ENCODE measurements at regions not wholly inside any gene's neighbourhood (a gene's known extent, or its start where the extent isn't known, plus 50 kb on each side); places are given as distances from the start of the nearest gene placed in this dataset.
A peak's percentile ranks its signal among the peaks of the same experiment; 100 is the strongest.

DNA sequence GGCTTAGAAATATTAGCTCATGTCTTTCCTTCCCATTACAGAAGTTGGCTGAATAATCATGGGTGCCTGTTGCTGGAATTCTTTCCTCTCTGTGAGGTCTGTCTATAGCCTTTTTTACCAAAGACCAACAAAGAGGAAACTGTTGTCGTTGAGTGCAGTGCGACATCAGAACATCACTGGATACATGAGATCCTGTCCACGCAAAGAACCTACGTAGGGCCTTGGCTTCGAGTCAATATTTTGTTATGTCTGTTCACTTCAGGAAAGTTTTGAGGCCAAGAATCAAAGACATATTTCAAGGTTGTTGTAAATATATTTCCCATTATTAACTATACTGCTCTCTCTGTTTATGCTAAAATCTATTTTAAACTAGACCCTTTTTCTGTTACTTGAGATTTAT lies 101.5 kb upstream of the IL12A start:
- TF ChIP-seq, protein P1, sequence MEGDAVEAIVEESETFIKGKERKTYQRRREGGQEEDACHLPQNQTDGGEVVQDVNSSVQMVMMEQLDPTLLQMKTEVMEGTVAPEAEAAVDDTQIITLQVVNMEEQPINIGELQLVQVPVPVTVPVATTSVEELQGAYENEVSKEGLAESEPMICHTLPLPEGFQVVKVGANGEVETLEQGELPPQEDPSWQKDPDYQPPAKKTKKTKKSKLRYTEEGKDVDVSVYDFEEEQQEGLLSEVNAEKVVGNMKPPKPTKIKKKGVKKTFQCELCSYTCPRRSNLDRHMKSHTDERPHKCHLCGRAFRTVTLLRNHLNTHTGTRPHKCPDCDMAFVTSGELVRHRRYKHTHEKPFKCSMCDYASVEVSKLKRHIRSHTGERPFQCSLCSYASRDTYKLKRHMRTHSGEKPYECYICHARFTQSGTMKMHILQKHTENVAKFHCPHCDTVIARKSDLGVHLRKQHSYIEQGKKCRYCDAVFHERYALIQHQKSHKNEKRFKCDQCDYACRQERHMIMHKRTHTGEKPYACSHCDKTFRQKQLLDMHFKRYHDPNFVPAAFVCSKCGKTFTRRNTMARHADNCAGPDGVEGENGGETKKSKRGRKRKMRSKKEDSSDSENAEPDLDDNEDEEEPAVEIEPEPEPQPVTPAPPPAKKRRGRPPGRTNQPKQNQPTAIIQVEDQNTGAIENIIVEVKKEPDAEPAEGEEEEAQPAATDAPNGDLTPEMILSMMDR (IDR thresholded peaks at IDR 0.05; ENCODE audit: insufficient read depth, low read length): no peak
- DNase-seq (ENCODE audit: low read depth): no peak
- H3K4me3 ChIP-seq (ENCODE audit: low read depth, low read length): no peak overlapping the region

DNA sequence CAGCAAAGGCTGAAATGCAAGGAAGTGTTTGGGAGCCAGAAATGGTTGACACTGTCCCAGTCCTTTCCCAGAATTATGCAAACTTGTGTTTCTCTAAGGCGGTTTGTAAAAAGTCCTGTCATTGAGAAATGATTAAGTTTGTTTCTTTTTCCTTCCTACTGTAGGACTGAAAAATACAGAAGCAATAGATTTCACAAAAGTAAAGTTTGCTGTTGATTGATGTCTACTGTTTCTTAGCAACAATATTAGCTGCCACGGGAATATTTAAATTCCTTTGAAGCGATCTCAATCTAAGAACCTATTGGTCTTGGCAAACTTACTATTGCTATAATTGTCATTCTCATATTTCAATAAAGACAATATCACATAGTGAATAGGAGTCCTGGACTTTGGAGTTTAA lies 100.7 kb upstream of the IL12A start:
- TF ChIP-seq, protein P1 (IDR thresholded peaks at IDR 0.05; ENCODE audit: insufficient read depth, low read length): no peak
- no peak overlapping the region for H3K4me3 ChIP-seq (ENCODE audit: low read depth, low read length)
- no peak for DNase-seq (ENCODE audit: low read depth)

DNA sequence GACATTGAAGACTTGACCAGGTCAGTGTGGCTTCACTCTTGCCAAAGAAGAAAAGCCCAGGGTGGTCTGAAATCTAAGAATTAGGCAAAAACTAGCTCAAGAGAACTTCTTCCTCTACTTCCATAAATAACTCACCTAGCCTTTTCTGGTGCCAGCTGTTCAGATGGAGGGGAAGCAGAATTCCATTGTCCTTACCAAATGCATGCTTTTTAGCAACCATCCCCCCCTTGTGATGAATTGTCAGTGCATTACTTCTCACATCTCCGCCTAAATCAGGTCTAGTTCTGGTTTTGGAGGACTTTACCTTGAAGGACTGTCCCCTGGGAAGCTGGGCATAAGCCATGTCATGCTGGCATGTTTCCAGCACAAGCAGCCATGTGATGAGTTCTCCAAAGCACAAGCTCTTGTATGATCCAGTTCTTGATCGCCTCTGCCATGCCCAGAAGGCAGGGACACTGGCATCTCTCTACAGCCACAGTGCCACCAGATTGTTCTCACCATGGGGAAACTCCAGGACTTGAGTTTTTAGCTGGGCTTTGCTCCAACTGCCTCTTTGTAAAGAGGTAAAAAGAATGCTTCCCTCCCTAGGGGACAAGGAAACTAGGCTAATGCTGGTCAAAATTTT lies 96.4 kb upstream of the IL12A start:
- H3K4me3 ChIP-seq (ENCODE audit: low read depth, low read length): no peak overlapping the region
- DNase-seq (ENCODE audit: low read depth): peak; percentile 36
- TF ChIP-seq, protein P1 (IDR thresholded peaks at IDR 0.05; ENCODE audit: insufficient read depth, low read length): no peak

DNA sequence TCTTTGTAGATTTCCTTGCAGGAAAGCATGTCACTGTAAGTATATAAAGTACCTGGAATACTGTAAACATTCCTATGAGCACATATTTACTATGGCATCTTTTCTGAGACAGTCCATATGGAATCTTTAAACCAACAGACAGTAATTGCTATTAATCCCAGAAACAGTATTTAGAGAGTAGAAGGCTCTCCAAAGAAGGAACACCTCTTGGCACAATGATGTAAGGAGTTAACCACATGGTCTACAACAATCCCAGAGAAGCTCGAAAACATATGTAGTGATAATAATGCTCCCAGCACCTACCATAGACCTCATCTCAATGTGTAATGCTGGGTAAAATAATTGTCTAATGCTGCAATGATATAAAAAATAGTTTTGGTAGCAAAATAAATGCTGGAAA lies 95.8 kb upstream of the IL12A start:
- no peak overlapping the region for H3K4me3 ChIP-seq (ENCODE audit: low read depth, low read length)
- no peak for DNase-seq (ENCODE audit: low read depth)
- TF ChIP-seq, protein P1 (IDR thresholded peaks at IDR 0.05; ENCODE audit: insufficient read depth, low read length): no peak

DNA sequence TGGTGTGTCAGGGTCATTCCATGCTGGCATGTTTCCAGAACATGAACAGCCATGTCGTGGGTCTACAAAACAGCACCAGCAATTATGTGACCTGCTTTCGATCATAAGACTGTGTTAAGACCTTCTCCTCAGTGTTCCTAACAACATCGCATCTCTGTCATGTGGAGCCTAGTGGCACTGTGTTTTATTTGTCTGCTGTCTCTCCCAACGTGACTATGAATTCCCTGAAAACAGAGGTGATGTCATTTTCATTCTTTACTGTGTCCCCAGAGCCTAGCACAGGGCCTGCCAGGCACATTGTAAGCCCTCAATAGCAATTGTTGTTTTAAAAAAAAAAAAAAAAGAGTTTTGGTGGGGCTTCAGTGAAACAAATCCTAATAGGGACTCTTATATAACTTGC lies 94.2 kb upstream of the IL12A start:
- DNase-seq (ENCODE audit: low read depth): no peak
- TF ChIP-seq, protein P1 (IDR thresholded peaks at IDR 0.05; ENCODE audit: insufficient read depth, low read length): no peak
- no peak overlapping the region for H3K4me3 ChIP-seq (ENCODE audit: low read depth, low read length)

DNA sequence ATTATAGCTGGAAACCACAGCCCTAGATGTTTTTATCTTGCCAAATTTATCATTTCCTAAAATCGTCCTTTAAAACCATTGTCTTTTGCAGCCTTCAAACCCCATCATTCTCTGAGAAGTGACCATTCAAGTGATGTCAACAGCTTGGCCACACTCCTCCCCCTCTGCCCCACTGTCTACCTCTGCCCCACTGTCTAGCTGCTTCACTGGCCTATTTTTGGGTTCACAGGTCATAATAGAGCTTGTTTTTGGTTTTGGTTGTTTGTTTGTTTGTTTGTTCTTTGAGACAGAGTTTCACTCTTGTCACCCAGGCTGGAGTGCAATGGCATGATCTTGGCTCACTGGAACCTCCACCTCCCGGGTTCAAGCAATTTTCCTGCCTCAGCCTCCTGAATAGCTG lies 93.2 kb upstream of the IL12A start:
- DNase-seq (ENCODE audit: low read depth): no peak
- TF ChIP-seq, protein P1 (IDR thresholded peaks at IDR 0.05; ENCODE audit: insufficient read depth, low read length): no peak
- no peak overlapping the region for H3K4me3 ChIP-seq (ENCODE audit: low read depth, low read length)

DNA sequence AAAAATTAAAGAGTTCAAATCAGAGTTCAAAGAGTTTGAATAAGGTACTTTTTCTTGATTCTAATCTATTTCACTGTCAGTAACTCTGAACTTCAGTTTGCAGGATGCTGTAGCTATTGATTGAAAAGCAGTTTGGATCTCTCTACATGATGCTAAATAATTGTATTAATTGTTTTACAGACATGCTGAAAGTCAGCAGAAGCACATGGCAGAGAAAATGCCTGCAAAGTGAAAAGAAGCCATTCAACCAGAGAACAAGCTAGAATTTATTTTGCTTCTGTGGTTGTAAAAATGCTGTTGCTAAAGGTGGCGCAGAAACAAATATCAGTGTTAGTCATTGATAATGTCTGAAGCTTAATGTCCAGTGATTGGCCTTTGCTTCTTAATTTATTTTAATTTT lies 92.1 kb upstream of the IL12A start:
- DNase-seq (ENCODE audit: low read depth): no peak
- no peak overlapping the region for H3K4me3 ChIP-seq (ENCODE audit: low read depth, low read length)
- TF ChIP-seq, protein P1 (IDR thresholded peaks at IDR 0.05; ENCODE audit: insufficient read depth, low read length): no peak
